ENCODE measurements at regions not wholly inside any gene's neighbourhood (a gene's known extent, or its start where the extent isn't known, plus 50 kb on each side); places are given as distances from the start of the nearest gene placed in this dataset.

DNA sequence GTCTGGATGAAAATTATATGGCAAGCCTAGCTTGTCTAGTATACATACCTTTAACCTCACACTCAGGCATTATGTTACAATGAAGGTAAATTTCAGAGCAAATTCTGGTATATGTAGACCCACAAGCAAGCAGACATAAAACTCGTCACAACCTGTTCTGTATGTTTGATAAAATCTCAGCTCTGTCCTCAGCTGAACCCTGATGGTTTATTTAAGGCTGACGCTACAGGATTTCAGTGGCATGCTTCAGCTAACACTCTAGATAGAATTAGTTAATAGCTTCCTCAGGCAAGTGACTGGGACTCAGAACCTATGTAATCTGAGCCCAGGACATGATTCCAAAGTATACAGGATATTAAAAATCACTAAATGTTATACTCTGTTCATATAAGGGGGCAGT is 68.2 kb upstream of the MC2R start:
- TF ChIP-seq CTCF (IDR thresholded peaks at IDR 0.05 in 4 of 5, conservative IDR thresholded peaks at IDR 0.05 in 1 of 5) (no peak), POLR2A (IDR thresholded peaks at IDR 0.05) (no peak)

Measured in gastrocnemius medialis (tissue), 4 donors.